Embryonic facial prominence (tissue), 1 donor: ENCODE measurements at regions not wholly inside any gene's neighbourhood (a gene's known extent, or its start where the extent isn't known, plus 50 kb on each side); places are given as distances from the start of the nearest gene placed in this dataset.

Source experiments
- DNase-seq: peaks from one replicate; pipeline ENCODE4 v3.0.0-alpha.2; 2016; ENCODE audit errors: extremely low spot score

DNA sequence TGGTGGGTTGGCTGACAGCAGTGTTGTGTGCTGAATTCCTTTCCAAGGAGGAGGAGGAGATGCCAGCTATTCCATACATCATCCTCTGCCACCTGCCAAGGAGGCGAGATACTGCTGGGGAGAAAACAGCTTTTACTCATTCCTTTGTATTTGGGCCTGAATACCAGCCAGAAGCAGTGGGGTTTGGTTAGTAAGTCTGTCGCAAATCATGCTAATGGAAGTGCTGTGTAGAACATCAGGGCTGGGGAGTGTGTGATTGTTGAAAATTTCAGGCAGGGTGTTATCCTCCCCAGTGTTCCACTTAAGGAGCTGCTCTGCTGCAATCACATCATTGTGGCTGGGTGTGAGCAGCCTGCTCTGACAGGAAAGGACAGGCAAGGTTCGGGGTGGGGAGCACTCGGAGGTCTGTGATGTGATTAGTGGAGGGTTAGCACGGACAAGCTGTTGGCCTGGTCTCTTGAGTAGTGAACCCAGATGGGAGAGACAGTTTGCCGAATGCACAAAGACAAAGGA, 128.2 kb upstream of the DLX2 start:
- DNase-seq = no peak

DNA sequence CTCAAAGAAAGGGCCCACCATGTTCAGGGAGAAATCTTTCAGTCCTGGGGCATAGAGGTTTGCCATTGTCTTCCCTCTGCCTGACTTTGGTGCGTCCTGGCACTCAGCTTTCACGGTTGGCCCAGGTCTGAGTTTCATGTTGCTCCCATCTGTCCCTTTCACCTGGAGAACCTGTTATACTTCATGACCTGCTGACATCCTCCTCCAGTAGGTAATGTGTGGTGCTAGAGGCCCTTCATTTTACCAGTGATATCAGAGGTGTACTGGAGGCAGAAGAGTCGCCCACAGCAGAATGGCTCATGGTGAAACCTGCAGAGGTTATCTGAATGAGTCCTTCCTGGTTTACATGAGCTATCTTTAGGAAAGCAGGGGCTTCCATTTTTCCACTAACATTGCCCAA, 128.8 kb upstream of the DLX2 start:
- no peak for DNase-seq

DNA sequence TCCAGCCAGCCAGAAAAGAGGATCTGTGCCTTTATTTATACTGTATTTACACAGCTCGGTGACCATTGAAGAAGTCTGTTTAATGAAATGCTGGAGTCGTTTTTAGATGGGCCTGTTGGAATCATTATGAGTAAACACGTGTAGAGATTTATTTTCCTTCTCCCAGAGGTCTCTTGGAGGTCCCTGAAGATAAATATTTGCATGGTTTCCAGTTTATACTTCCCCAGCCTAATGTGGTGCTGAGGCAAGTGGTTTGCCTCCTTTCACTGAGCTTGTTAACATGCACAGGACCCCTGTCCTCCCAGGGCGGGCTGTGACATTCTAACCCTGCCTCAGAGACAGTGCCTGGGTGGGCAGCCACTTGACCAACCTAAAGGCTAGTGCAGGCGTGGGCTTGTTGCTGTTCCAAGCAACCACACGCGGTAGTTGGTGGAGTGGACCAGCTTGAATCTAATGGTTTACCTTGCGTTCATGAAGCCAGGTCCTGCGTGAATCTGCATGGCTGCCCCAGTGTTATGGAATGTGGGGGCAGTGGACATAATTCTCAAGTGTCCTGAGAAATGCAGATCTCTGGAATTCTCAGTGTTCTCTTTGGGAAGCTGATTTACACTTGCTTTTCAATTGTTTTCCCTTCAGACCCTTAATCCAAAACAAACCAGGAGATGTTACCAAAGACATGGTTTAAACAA, 130.2 kb upstream of the DLX2 start:
- DNase-seq = no peak

DNA sequence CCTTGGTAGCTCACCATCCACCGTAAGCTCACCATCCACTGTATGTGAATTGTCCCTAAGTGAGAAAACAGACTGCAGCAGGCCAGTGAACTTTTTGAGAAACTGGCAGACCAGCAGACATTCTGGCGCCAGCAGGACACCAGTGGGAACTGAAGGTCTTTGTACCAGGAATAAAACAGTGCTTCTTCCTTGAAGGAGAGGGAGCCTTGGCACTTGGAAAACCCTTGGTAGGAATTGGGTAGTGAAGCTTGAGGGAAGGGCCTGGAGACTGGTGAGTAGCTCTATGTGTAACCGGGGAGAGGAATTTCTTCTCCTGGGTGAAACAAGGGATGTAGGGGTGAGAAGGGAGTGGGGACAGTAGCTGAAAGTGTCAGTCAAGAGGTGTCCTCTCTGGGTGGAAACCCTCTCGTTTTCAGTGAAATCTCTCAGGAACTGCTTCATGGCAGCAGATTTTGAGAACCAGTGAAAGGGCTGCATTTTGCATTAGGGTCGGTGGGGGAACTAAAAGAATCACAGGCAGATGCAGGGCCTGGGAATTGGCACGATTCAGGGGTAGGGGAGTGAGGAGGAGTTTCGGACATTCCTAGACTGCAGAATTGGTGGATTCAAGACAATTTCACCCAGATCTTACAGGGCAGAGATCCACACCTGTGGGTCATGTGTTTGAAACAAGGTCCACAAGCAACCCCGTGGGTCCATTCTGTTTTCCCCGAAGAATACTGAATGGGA, 131.5 kb upstream of the DLX2 start:
- DNase-seq = no peak

DNA sequence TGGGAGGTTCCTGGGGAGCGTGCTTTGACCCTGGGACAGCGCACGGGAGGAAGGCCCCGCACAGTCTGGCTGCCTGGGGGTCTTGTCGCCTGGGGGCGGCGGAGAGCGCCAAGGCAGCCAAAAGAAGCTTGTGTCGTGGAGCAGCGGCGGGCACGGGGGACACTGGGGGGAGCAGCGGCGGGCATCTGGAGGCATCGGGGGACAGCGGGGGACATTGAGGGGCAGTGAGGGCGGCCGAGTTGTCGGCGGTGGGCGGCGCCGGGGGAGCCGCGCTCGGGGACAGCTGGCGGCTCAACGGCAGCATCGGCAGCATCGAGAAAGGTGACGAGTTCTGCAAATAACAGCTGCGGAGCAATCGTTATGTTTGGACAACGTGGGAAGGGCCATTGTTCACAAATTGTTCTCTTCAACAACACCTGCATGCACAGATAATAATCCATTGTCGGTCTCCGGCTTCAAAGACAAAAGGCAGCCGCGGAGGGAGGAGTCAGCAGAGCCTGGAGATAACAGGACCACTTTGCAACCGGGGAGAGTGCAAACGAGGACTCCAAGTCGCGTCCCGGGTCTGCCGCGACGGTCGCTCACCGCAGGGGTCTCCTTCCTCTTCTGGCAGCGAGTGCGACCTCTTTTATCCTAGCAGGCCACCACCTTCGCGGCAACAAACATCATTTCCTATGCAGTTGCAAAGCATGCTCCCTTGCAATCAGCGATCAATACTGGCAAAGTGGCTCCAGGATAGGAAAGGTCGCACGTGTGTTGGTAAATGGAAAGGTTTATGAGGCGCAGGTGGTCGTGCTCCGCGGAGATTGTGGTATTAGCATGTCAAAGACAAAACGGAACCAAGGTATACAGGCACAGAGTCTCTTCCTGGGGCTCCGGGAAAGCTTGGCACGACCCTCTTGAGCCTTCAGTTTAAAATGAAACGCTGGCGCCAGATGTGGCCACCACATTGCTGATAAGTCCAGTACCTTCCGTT, 132.3 kb upstream of the DLX2 start:
- DNase-seq = no peak

DNA sequence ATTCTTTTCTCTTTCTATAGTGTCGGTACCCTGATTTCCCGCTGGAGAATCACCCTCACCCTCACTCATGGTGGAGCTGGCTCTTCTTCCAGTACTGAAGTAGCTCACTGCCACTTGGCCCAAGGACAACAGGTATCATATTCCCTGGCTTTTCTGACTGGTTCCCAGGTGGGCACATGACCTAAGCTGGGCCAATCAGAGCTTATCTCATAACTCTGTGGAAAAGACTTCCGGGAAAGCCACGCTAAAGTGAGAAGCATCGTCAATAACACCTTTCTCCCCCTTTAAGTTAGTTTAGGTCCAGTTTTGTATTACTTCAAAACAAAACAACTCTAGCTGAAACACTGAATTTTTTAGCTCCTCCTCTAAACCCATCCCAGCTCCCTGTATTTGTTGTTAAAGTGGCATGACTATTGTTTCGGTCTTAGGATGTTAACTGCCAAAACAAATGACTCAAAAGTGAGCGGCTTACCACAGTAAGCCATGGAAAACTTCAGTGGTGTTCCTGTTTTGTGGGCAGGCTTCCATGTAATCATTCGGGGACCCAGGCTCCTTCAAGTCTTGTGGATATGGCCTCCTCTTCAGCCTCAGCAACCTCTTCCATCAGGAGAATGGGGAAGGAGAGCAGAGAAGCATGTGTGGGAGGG, 137.4 kb upstream of the DLX2 start:
- DNase-seq = no peak

DNA sequence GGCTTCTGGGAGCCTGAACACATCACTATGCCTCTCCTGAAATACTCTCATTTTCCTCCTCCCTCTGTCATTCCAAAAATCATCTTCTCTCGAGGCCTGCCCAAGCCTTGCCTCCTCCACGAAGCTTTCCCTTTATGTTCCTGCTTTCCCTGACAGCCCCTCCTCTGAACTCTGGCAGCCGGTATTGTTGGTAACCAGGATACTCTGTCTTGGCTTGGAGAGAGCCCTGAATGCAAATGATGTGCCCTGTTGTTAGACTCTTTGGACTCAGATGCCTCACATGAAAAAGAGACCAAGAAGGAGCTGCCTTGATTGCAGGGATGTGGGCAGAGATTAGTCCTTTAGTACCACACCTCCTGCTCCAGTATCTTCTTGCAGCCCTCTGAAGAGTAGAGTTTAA, 138.5 kb upstream of the DLX2 start:
- no peak for DNase-seq

DNA sequence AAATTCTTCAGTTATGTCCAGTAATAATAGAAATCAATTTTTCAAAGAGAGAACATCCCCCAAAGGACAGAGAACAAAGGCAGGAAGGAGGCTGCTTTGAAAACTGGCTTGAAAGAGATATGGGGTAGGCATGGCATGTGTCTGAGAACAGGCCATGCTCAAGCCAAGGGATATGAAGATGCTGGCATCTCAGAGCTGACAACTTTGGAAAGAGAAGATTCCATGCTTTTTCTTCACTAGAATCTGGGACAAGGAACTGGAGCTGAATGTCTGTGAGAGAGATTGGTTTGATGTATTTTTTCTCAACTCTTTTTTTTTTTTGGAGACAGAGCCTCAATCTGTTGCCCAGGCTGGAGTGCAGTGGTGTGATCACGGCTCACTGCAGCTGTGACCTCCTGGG, 139.8 kb upstream of the DLX2 start:
- DNase-seq = no peak

DNA sequence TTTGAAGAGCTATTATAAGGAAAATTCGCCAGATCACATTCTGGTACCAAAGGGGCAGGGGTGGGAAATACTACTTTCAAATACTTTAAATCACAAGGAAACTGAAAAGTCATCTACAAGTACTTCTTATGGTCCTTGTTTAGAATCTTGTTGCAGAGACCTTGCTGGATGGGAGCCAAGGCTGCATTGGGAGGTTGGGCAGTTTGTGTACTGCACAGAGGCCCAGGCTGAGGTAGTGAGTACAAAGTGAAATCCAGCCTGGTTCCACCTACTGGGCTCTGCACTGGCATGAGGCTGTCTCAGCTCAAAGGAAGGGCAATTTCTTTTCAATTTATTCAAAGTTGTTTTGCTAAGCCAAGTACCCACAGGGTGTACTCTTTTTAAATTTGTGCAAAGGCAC, 140.3 kb upstream of the DLX2 start:
- DNase-seq = no peak

DNA sequence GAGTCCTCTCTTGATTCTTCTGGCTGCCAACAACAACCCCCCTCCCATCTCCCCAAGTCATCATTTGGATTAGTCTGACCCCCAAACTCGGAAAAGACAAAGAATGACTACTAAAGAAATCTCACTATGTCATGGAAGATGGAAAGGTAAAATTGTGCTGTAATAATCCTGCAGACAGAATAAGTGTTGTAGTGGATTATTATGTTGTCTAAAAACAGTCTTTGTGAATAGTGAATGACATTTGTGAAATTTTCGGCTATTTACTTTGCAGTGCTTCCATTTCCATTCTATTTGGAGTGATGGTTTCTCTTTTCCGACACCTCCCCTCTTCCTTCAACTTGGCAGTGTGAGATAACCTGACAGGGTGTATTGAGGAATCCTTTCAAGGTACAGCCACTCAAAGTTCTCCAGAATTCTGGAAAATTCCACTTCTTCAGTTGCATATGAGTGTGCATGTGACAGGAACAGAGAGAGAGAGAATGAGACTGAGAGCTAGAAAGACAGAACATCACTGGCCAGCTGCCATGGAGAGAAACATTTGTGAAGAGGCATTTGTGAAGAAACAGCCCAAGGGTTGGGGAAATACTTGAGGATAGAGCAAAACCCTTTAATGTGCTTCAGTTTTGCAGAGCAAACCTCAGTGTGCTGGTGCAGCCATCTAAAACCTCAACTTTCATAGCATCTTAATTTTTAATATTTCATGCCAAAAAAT, 141.9 kb upstream of the DLX2 start:
- no peak for DNase-seq

DNA sequence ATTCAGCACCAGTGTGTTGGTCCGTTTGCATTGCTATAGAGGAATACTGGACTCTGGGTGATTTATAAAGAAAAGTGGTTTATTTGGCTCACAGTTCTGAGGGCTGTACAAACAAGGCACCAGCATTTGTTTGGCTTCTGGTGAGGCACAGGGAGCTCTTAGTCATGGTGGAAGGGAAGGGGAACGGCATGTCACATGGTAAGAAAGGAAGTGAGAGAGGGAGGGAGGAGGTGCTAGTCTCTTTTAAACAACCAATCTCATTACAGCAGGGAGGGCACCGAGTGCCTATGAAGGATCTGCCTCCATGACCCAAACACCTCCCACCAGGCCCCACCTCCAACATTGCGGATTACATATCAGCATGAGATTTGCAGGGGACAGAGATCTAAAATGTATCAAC, 143.9 kb upstream of the DLX2 start:
- no peak for DNase-seq

DNA sequence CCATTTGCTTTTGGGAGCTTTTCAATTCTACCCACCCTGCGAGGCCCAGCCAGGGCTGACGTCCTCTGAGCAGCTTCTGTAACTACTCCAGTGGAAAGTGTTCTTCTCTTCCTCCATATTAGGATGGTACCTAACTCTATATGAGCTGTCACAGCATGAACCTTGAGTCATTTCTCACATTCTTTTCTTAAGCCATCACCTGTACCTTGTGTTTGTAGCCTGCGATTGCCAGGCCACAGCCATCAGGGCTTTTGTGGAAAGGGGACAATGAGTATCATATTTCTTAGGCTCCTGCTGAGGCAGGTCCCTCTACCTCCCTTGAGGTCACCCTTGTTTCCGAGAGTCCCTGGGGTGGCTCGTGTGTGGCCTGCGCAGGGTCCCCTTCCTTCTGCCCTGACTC, 144.5 kb upstream of the DLX2 start:
- no peak for DNase-seq

DNA sequence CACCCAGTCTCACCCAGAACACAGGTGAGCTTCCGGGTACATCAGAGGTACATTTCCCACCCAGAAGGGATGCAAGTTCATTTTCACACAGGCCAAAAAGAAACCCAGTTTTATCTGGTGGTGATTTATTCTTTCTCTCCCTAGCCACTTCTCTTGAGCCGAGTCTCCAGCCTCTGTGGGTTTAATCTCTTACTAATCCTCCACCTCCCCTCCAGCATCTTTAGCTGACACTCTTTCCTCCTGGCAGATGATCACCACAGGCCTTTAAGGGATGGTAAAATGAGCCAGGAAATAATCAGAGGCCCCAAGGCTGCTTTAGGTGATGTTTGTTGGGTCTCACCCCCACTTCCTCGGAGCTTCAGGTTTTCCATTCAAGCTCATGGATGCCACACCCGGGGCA, 145.7 kb upstream of the DLX2 start:
- DNase-seq = no peak

DNA sequence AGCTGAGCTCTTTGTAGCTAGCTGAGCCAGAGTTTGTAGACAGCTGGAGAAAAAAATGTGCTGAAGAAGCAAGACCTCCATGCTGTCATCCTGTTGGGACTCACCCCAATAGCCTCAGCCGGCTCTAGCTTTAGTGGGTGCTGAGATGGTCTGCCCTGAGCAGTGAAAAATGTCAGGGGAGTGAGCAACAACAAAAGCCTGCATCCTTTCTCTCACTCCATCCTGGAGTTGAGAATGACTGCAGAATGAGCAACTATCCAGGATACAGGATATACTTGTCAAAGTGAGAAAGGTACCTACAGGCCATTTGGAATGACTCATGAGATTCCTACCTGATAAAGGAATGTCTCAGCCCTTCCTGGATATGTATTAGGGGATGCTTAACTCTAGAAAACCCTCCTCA, 146.1 kb upstream of the DLX2 start:
- no peak for DNase-seq

DNA sequence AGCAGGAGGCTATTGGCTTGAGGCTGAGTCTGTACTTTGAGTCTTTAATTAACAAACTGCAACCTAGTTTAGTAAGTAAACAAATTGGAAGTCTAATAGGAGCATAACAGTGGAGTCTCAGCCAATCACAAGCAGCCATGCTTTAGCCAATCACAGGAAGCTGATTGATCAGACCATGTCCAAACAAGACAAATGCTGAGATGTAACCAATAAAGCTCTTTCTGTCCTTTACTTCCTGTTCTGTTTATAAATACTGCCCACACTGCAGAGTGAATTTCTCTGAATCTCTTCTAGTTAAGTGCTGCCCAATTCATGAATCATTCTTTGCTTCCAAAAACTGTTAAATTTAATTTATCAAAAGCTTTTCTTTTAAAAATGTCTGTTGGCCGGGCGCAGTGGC, 146.6 kb upstream of the DLX2 start:
- no peak for DNase-seq

DNA sequence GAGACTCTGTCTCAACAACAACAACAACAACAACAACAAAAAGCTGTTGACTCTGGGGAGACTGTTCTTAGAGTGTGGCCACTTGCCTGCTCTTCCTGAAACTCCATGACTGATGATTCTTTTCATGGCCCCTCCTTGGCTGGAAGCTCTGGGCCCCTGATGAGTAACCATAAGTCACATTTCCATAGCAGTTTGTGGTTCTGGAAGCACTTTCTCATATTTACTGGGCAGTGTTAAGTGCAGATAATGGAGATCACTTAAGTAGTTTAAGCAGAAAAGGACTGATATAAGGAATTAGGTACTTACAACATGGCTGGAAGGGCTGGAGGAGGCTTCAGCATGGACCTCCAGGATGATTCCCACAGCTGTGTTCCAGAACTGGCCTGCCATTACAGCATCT, 147.3 kb upstream of the DLX2 start:
- no peak for DNase-seq

DNA sequence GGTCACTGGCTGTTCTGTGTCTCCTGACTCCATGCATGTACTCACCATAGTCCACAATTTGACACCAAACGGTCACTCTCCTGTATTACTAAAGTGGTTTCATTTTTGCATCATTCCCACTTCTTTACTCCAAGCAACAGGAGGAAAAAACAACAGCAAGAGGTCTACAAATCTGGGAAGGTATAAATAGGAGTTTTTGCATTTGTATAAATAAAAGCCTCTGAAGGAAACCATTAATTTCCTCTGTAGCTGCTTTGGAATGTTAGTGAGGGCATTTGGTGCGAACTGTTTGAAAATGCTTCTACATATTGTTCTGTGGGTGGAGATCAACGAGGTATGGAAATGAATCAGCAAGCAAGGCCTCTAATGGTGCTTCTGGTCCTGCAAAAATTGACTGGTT, 148.5 kb upstream of the DLX2 start:
- no peak for DNase-seq

DNA sequence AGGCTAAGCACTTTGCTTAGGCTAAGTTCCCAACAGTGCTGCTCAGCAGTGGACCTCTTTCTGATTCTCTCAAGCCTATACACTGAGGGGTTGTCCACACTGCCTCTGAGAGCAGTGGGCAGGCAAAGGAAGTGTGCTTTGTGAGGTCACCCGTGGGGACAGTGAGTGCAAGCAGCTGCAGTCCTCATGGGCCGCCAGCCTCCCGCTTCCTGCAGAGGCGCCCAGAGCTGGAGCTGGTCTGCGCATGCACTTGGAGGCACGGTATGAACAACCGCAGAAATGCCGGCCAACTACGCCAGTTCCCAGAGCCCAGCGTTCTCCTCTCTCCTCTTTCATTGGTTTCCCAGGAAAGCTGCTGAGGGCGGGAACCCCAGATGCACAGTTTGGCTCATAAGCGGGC, 149.5 kb upstream of the DLX2 start:
- no peak for DNase-seq

DNA sequence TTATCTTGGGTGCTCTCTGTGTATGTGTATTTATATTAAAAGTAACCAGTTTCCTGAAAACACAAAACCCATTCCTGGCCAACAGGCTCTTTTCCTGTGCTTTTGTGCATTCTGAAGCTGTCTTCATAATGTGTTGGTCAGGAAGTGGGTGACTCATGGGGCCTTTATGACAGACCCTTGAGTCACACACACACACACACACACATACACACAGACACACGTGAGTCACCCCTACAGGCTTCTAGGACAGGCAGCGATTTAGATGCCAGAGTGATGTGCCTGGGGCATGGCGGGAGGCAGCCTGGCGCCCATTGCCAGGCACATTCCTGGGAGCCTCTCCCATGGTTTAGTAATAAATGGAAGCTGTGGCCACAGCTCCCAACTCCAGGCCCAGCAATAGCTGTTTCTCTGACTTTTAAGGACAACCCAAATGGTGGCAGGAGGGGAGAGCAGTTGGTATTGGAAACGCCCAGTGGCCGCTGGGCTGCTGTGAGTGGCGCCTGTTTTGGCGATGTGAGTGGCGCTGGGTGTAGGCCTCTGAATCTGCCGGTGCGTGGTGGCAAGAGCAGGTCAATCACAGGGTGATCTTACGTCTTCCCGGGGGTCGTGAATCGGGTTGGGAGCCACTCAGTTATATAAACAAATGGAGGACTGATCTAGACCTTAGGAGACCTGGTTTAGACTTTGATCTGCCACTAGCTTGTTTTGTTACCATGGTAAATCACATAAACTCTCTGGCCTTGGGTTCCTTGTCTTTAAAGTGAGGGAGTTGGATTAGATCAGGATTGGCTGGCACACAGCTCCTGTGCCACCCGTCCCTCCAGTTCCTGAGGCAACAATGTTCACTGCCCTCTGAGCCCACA, 150.7 kb upstream of the DLX2 start:
- DNase-seq = no peak

DNA sequence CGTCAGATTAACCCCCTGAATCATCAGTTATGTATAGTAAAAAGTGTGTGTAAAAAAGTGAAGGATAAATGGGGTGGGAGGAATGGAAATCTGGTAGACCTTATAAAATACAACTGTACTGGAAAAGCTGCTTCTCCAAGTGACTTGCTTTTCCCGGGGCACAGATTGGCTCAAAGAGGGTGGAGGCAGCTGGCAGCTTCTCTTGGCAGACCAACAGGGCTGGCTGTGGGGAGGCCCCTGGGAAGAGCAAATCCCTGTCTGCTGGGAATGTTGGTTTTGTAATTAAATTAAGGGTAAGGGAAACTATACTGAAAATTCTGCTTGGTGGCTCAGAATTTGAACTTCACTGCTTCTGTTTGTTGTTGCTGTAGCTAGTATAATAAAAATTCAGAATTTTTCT, 154.2 kb upstream of the DLX2 start:
- no peak for DNase-seq
